ENCODE measurements at regions not wholly inside any gene's neighbourhood (a gene's known extent, or its start where the extent isn't known, plus 50 kb on each side); places are given as distances from the start of the nearest gene placed in this dataset.

DNA sequence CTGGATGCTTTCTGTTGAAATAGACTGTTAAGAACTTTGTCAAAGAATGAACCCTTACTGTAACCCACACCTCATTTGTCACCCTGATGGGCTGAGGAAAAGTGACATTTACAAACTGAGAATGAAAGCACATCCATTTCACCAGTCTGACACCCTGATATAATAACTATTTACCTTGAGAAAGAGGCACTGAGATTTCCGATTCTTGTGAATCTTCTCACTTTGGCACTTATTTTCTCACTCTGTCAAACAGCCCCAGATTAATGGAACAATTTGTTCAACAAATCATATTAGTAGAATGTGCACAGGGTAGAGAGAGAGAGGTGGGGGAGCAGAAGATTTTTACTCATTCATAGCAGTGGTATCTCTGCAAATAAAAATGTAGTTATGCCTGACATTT is 606.9 kb downstream of the MCTP2 start:
- TF ChIP-seq CTCF (IDR thresholded peaks at IDR 0.05) (no peak), POLR2A (IDR thresholded peaks at IDR 0.05) (no peak), POLR2AphosphoS5 (IDR thresholded peaks at IDR 0.05) (no peak)

Measured in suprapubic skin (tissue), 4 donors.